Epidermal melanocyte (primary cell): ENCODE measurements at regions not wholly inside any gene's neighbourhood (a gene's known extent, or its start where the extent isn't known, plus 50 kb on each side); places are given as distances from the start of the nearest gene placed in this dataset.
"Not testable (repeated sequence)": the region's sequence is repeated elsewhere in the genome, so short reads cannot be mapped to it uniquely, and the experiment has no call there.

Source experiments
- DNase-seq: peaks from one replicate; pipeline ENCODE4 v3.0.0; 2011; ENCODE audit warnings: low spot score; ENCODE audit not compliant: insufficient read length

GRCh38 chr7:12982178-12982577 is 294.7 kb downstream of the ARL4A start:
- no peak for DNase-seq

- no peak for DNase-seq
These were observed 296.7 kb downstream of the ARL4A start for GRCh38 chr7:12984117-12984516.

DNA sequence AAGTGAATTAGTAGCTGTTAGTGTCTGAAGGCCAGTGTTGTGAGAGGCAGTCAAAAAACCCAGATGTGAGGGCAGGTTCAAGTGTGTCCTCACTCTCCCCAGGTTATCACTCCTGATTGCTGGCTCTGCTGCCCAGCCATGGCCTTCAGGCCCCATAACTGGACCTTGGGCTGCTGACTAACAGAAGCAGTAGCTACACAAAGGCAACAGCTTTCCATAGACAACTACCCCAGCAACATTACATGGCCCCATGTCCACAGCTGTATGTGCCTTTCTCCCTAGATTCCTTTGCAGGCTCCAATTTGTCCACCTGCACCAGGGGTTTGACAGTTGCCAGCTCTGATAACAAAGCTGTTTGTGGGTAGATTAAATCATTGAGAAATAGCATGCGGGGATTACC is 297.8 kb downstream of the ARL4A start:
- no peak for DNase-seq

DNA sequence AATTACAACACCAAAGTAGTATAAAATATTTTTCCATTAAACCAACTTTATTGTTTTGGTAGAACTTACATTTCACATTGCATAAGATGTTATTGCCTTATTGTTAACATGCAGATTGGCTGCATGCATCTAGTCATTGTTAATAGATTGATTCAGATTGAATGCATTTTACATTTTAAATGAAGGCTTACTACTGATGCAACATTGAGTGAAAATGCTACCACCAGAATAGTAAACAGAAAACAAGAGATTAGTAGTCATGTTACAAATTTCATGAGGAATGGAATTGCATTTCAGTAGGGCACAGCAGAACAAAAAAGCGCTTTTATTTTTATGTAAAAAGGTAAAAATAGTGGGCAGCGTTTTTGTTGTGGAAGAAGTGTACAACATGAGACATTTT is 298.3 kb downstream of the ARL4A start:
- DNase-seq = no peak

DNA sequence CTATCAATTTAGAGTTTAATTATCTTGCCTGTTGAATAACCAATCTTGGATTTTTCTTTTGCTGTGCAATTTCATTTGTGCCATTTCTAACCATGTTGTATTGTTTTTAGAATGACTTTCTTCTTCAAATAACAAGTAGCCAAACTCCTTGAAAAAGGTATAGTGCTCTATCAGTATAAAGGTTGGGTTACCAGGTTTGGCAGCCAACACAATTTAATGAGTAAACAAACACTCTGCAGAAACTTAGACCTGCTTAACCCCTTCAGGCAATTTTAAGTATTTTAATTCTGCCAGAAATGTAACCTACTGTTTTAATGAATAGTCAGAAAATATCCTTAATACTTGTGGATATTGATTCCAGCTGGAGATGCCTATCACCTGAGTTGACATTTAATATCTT is 299.8 kb downstream of the ARL4A start:
- DNase-seq = no peak

GRCh38 chr7:12990440-12990839 is 303.0 kb downstream of the ARL4A start:
- DNase-seq = no peak

DNA sequence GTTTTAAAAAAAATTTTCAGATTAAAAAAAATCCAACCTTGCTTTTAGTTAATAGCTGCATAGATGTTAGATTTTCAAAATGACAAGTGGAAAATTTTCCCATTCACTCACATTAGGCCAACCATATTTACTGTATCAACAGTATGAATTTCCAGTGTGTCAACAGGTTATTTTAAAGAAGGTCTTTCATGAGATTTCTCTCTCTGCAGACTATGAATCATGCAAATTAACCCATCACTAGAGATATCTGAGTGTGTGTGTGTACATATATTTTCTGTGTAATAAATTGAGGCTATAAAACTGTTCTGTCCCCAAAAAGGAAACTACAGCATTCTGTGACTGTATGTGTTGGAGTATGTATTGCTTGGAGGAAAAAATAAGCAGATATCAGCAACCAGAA is 305.6 kb downstream of the ARL4A start:
- no peak for DNase-seq

- no peak for DNase-seq
These were observed 308.6 kb downstream of the ARL4A start for GRCh38 chr7:12995912-12996469.

DNA sequence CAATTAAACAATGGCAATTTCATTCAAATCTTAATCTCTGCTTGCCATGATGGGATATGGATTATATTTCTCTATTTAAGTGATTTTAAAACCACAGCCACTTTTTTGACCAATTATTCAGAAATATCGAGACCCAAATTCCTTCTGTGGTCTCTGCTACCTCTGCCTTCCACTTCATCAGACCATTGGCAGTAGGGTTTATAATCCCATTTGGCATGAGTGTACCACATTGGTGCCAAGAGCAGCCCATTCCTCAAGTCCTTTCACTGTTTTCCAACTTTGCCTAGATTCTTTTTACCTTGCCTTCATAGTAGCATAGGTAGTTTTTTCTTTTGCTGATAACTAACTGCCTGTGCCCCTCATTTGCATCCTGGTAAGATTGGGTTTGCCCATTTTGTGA is 319.9 kb downstream of the ARL4A start:
- DNase-seq = no peak

- no peak for DNase-seq
These were observed 322.1 kb downstream of the ARL4A start for GRCh38 chr7:13009517-13009916.

DNA sequence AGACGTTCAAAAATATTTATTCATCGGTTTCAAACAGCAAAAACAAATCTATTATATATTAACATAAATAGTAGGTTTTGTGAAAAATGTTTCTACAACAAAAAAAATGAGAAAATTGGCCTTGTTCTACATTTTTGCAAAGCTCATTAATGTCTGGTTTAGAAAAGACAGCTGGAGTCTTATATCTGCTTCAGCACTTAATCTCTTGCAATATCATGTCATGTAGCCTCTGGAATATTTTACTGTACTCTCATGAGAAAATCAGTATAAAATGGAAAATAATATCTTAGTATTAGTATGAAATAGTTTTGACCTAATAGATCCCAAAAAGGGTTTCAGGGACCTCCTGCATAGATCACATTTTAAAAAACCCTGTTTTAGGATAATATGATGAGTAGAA is 326.6 kb downstream of the ARL4A start:
- DNase-seq = no peak

DNA sequence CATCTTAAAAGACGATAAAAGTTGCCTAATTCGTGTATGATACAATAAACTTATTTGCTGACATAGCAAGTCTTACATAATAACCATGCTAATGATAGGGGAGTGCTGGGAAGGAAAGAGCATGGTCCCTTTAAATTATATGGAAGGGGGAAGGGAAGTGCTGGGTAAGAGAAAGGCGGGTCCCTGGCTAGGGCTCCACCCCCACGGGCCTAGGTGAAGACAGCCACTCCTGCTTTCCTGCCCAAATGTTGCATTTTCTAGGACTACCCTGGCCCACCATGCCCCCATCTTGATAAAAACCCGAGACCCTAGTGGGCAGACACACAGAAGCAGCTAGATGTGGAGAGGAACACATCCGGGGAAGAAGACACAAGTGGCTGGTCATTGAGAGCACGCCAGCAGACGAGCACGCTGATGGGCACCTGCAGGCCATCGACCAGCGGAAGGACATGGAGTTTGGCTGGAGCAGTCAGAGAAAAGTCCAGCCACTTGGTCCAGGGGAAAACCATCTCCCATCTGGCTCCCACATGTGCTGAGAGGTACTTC is 328.7 kb downstream of the ARL4A start:
- no peak for DNase-seq

DNA sequence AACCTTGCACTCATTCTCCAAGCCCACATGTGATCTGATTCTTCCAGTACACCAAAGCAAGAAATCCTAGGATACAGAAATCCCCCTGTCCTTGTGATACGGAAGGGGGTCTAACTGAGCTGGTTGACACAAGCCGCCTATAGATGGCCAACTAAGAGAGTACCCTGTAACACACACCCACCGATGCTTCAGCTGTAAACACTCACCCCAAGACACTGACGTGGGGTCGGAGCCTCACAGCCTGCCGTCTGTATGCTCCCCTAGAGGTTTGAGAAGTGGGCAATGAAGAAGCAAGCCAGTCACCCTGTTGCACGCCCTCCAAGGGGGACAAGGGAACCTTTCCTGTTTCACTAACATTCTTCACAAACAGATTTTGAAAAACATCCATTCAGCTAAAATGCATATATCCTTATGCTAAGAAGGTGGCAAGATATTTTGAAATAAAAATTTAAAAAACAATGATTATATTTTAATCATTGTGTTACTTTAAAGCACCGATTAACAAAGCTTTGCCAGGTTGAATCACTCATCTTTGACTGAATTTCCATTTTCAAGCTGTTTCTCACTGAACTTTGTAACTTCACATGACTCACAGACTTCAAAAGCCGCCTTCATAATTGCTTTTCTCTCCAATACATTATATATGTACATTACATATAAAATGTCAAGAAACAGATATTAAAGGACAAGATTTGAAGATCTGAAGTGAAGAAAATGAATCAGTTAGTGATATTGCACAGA is 329.3 kb downstream of the ARL4A start:
- DNase-seq = no peak

- no peak for DNase-seq
These were observed 330.0 kb downstream of the ARL4A start for GRCh38 chr7:13017333-13017857.

DNA sequence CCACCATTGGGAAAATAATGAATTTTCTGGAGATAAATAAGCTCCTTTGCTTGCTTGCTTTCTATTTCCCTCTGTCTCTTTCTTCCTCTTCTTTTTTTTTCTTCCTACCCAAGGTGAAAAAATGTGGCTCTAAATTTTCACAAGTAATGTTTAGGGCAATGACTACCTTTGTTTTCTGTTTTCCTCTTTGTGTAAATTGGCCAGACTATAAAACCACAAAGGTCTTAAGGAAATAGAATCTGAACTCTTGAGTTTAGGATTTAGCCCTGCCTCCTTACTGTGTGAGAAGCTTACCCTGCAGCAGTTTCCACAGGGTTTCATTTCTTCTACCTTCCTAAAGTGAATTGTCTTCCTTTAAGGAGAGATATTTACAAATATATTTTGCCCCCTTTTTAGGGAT is 330.4 kb downstream of the ARL4A start:
- DNase-seq = no peak

- no peak for DNase-seq
These were observed 334.3 kb downstream of the ARL4A start for GRCh38 chr7:13021566-13022300.

- DNase-seq = no peak
These were observed 336.8 kb downstream of the ARL4A start for GRCh38 chr7:13024121-13024674.

GRCh38 chr7:13025043-13025442 is 337.6 kb downstream of the ARL4A start:
- not testable (repeated sequence) for DNase-seq

GRCh38 chr7:13027321-13027720 is 339.9 kb downstream of the ARL4A start:
- DNase-seq = no peak

DNA sequence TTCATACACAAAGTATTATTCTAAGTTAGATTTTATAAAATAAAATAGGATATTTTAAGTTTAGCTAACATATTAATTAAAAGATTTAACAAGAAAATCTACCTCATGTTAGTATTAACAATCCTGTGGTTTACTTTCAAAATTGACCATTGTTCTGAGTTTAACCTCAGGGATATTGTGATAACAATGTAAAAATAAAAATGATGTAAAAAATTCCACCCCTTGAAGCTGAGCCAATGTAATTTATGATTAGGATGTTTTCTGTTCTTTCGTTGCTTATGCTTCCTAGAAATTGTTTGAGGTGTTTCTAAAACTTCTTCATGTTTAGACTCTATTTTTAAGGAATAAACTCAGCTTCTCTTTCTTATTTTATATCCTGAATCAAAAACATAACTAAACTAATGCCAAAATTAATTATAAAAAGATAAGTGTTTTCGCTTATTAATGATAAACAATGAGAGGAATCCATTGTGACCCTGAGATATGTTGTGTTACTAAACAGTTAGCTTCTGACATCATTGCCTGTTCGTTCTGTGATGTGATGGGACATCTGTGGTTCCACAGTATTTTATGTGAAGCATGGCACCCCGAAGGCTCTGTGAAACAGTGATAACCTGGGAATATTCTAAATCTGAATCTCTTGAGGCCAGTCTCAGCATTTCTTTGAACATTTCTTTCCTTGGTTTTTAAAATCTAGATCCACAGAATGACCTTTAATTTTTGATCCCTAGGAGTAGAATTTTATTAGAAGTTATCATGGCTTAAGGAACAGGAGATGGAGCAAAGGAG is 340.8 kb downstream of the ARL4A start:
- no peak for DNase-seq

DNA sequence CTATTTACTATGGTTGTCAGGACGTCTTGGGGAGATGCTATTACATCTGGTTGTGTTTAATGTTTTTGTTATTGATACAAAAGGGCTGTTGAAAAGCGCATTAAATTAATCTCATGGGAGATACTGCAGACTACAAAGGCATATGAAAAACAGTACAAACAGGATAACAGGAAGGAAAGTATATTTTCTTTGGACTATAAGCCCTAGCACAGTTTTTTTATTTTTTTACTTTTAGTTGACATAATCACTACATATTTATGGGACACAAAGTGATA is 341.3 kb downstream of the ARL4A start:
- no peak for DNase-seq
